ENCODE measurements at regions not wholly inside any gene's neighbourhood (a gene's known extent, or its start where the extent isn't known, plus 50 kb on each side); places are given as distances from the start of the nearest gene placed in this dataset.

GRCh38 chr7:85454904-85455303 is 268.0 kb upstream of the SEMA3D start:
- Histone ChIP-seq H3K4me1 (ENCODE audit: low read depth) (no peaks in the 10 kb centered on the region), H3K9me3 (no peaks in the 10 kb centered on the region), H3K4me3 (no peak overlapping the region), H3K36me3 (ENCODE audit: low read depth) (no peaks in the 10 kb centered on the region)
- no peak for TF ChIP-seq CTCF (IDR thresholded peaks at IDR 0.05)
- intact Hi-C loops (cut with DNase I, micrococcal nuclease), result no loop called here
- ATAC-seq (no peak), DNase-seq (no peak)

- ATAC-seq (no peak), DNase-seq (no peak)
- no peak for TF ChIP-seq CTCF (IDR thresholded peaks at IDR 0.05)
- Histone ChIP-seq H3K36me3 (ENCODE audit: low read depth) (no peaks in the 10 kb centered on the region), H3K9me3 (no peaks in the 10 kb centered on the region), H3K4me1 (ENCODE audit: low read depth) (no peaks in the 10 kb centered on the region), H3K4me3 (no peak overlapping the region)
- intact Hi-C loops (cut with DNase I, micrococcal nuclease), result no loop called here
Measured at GRCh38 chr7:85452674-85453073, 265.8 kb upstream of the SEMA3D start.

GRCh38 chr7:85449478-85449877 is 262.6 kb upstream of the SEMA3D start:
- ATAC-seq, result no peak
- intact Hi-C loops (cut with DNase I, micrococcal nuclease), result no loop called here
- TF ChIP-seq CTCF (IDR thresholded peaks at IDR 0.05), result no peak
- Histone ChIP-seq H3K4me3 (no peak overlapping the region), H3K9me3 (no peaks in the 10 kb centered on the region), H3K4me1 (ENCODE audit: low read depth) (no peaks in the 10 kb centered on the region), H3K36me3 (ENCODE audit: low read depth) (no peaks in the 10 kb centered on the region)
- DNase-seq, result no peak

- ATAC-seq, result no peak
- DNase-seq, result no peak
- TF ChIP-seq CTCF (IDR thresholded peaks at IDR 0.05), result no peak
Measured at GRCh38 chr7:85447004-85447403, 260.1 kb upstream of the SEMA3D start.

GRCh38 chr7:85426487-85426960 is 239.7 kb upstream of the SEMA3D start:
- no peak for TF ChIP-seq CTCF (IDR thresholded peaks at IDR 0.05)
- H3K9me3 ChIP-seq, result no peaks in the 10 kb centered on the region
- intact Hi-C loops (cut with DNase I, micrococcal nuclease), result no loop called here
- H3K4me3 ChIP-seq, result no peak overlapping the region
- no peaks in the 10 kb centered on the region for H3K4me1 ChIP-seq (ENCODE audit: low read depth)
- H3K36me3 ChIP-seq (ENCODE audit: low read depth), result no peaks in the 10 kb centered on the region
- DNase-seq (no peak), ATAC-seq (no peak)

More at GRCh38 chr7:85447004-85447403, 260.1 kb upstream of the SEMA3D start:
- Histone ChIP-seq H3K4me1 (ENCODE audit: low read depth) (no peaks in the 10 kb centered on the region), H3K36me3 (ENCODE audit: low read depth) (no peaks in the 10 kb centered on the region), H3K9me3 (no peaks in the 10 kb centered on the region), H3K4me3 (no peak overlapping the region)
- intact Hi-C loops (cut with DNase I, micrococcal nuclease), result no loop called here

- Histone ChIP-seq H3K36me3 (ENCODE audit: low read depth) (no peaks in the 10 kb centered on the region), H3K4me1 (ENCODE audit: low read depth) (no peaks in the 10 kb centered on the region), H3K9me3 (no peaks in the 10 kb centered on the region), H3K4me3 (no peak overlapping the region)
- DNase-seq, result no peak
- ATAC-seq, result no peak
- no peak for TF ChIP-seq CTCF (IDR thresholded peaks at IDR 0.05)
- intact Hi-C loops (cut with DNase I, micrococcal nuclease), result no loop called here
Measured at GRCh38 chr7:85424298-85424697, 237.4 kb upstream of the SEMA3D start.
